ENCODE measurements at regions not wholly inside any gene's neighbourhood (a gene's known extent, or its start where the extent isn't known, plus 50 kb on each side); places are given as distances from the start of the nearest gene placed in this dataset.
A peak's percentile ranks its signal among the peaks of the same experiment; 100 is the strongest.

DNA sequence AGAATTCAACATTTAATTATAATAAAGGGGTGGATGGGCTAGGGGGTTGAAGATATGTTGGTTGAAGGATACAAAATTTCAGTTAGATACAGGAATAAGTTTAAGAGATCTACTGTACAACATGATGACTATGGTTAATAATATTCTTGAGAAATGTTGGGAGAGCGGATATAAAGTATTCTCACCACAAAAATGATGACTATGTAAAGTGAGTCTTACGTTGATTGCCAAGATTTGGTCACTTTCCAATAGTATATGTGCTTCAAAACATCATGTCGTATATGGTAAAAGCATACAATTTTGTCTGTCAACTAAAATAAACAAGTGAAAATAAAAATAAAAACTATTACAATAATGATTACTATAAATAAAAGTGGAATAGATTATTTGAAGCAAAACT lies 802.0 kb downstream of the C12orf50 start:
- DNase-seq (ENCODE audit: low read depth) = peak; percentile 4
- TF ChIP-seq, protein P1, sequence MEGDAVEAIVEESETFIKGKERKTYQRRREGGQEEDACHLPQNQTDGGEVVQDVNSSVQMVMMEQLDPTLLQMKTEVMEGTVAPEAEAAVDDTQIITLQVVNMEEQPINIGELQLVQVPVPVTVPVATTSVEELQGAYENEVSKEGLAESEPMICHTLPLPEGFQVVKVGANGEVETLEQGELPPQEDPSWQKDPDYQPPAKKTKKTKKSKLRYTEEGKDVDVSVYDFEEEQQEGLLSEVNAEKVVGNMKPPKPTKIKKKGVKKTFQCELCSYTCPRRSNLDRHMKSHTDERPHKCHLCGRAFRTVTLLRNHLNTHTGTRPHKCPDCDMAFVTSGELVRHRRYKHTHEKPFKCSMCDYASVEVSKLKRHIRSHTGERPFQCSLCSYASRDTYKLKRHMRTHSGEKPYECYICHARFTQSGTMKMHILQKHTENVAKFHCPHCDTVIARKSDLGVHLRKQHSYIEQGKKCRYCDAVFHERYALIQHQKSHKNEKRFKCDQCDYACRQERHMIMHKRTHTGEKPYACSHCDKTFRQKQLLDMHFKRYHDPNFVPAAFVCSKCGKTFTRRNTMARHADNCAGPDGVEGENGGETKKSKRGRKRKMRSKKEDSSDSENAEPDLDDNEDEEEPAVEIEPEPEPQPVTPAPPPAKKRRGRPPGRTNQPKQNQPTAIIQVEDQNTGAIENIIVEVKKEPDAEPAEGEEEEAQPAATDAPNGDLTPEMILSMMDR (conservative IDR thresholded peaks at IDR 0.05; ENCODE audit: low read length) = no peak
- no peak overlapping the region for H3K4me3 ChIP-seq (ENCODE audit: low read length)

DNA sequence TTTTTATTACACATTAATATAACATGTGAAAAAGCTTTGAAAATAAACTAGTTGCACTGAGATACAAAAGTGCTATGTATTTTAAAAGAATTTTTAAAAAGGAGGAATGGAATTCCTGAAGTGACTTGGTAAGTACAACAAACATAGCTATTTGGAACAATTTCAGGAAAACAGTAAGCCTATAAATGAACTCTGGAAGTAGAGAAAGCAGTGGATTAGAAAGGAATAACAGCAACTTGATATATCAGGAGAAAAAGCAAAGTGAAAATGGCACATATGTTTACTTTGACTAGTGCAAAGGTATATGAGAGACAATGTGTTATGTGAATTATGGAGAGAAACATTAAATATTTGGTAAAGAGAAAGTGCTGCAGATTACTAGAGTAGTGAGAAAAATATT lies 811.7 kb downstream of the C12orf50 start:
- no peak for DNase-seq (ENCODE audit: low read depth)
- TF ChIP-seq, protein P1 (conservative IDR thresholded peaks at IDR 0.05; ENCODE audit: low read length) = no peak
- H3K4me3 ChIP-seq (ENCODE audit: low read length) = no peak overlapping the region

DNA sequence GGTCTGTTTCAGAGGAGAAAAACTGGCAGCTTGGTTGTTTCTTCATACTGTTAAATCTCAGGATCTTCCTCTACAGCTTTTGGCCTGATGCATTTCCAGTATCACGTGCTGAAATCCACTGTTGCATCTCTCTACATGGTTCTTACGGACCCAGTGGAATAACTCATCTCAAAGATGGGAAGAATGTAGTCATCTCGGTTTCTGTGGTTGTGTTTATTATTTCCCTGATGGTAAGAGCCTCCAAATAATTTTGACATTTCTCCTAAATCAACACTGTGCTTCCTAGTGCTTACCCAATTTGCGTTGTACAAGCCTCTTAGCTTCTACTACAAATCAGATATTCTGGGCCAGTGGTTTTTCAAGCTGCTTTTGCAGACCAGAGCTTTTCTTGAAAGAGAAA lies 812.8 kb downstream of the C12orf50 start:
- TF ChIP-seq, protein P1 (conservative IDR thresholded peaks at IDR 0.05; ENCODE audit: low read length) = no peak
- peak; percentile 52 for DNase-seq (ENCODE audit: low read depth)

GRCh38 chr12:87202189-87202588 lies 827.0 kb downstream of the C12orf50 start:
- no peak overlapping the region for H3K4me3 ChIP-seq (ENCODE audit: low read length)
- TF ChIP-seq, protein P1 (conservative IDR thresholded peaks at IDR 0.05; ENCODE audit: low read length) = no peak
- no peak for DNase-seq (ENCODE audit: low read depth)

More for the DNA sequence above, 812.8 kb downstream of the C12orf50 start:
- no peak overlapping the region for H3K4me3 ChIP-seq (ENCODE audit: low read length)

GRCh38 chr12:87201598-87201997 lies 827.6 kb downstream of the C12orf50 start:
- DNase-seq (ENCODE audit: low read depth) = no peak
- TF ChIP-seq, protein P1 (conservative IDR thresholded peaks at IDR 0.05; ENCODE audit: low read length) = no peak
- no peak overlapping the region for H3K4me3 ChIP-seq (ENCODE audit: low read length)

DNA sequence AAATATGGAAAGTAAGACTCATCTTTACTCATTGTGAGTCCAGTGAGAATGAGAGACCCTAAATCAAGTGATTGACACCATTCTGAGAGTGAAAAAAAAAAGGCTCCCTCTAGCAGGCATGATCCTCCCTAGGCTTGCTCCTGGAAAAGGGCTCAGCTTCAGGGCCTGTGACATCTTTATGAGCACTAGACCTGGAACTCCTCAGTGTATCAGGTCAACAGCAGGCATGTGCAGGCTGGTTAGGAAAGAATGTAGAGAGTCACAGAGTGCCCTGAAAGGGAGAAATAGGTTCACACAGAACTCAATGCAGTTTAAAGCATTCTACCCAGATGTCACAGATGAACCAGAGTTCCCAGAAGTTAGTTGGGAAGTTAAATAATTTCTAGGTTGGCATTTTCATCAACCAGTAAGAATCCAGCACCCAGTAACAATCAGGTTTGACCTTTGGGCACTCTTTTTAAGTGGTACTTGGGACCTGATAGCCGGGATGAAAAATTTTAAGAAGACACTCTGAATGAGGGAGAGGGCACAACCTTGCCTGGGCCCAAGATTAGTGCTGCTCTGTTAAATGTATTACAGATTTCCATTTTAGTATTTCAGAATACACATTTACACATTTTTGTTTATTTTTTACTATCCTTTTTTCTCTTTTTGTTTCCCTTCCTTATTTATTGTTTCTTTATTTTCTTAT lies 828.8 kb downstream of the C12orf50 start:
- TF ChIP-seq, protein P1 (conservative IDR thresholded peaks at IDR 0.05; ENCODE audit: low read length) = no peak
- no peak overlapping the region for H3K4me3 ChIP-seq (ENCODE audit: low read length)
- no peak for DNase-seq (ENCODE audit: low read depth)

GRCh38 chr12:87198181-87198580 lies 831.0 kb downstream of the C12orf50 start:
- TF ChIP-seq, protein P1 (conservative IDR thresholded peaks at IDR 0.05; ENCODE audit: low read length) = no peak
- no peak overlapping the region for H3K4me3 ChIP-seq (ENCODE audit: low read length)
- DNase-seq (ENCODE audit: low read depth) = no peak

Data from AG10803 (cell line).